GM13976 (cell line): ENCODE measurements at regions not wholly inside any gene's neighbourhood (a gene's known extent, or its start where the extent isn't known, plus 50 kb on each side); places are given as distances from the start of the nearest gene placed in this dataset.

Experiments used
- DNase-seq: peaks from one replicate; pipeline ENCODE4 v3.0.0; 2012; ENCODE audit warnings: low spot score
- CTCF ChIP-seq: IDR thresholded peaks from 2 replicates; pipeline ENCODE4 v1.5.1; 2012; ENCODE audit warnings: borderline replicate concordance, mild to moderate bottlenecking; ENCODE audit not compliant: insufficient read depth; ENCODE audit errors: extremely low read depth, missing control alignments, control extremely low read depth
- in situ Hi-C: fragments of 300-500 bp; cut with MboI; formaldehyde crosslinking; loops from one replicate; pipeline ENCODE4 v1.12.0; 2022; ENCODE audit warnings: low sequenced_read_pairs, mixed read lengths, inconsistent platforms; ENCODE audit not compliant: unreplicated experiment

- DNase-seq = no peak
- in situ Hi-C loops = no loop called here
- TF ChIP-seq CTCF = no peak
Observed at GRCh38 chr20:7305976-7306375, 538.5 kb downstream of the BMP2 start.

GRCh38 chr20:7308163-7308562 lies 540.7 kb downstream of the BMP2 start:
- in situ Hi-C loops = no loop called here
- no peak for DNase-seq
- no peak for TF ChIP-seq CTCF

- no peak for DNase-seq
- TF ChIP-seq CTCF = no peak
- in situ Hi-C loops = no loop called here
Observed at GRCh38 chr20:7313047-7313446, 545.6 kb downstream of the BMP2 start.

- TF ChIP-seq CTCF = no peak
- no peak for DNase-seq
- in situ Hi-C loops = no loop called here
Observed at GRCh38 chr20:7323957-7324356, 556.5 kb downstream of the BMP2 start.

DNA sequence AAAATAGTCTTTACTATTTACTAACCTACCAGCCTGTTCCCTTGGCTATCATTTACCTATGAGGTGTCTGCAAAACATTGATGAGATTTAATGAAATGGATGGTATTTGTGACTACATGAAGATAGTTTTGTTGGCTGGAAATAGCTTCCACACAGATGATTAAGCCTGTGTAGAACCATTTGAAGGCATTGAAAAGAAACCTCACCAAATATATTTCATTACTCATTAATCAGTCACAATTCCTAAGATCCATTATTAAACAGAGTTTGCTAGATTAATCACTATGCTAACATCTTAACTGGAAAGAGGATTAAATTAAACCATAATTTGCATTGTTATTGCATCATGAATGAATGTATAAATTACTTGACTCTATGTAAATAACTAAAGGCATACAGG lies 560.3 kb downstream of the BMP2 start:
- TF ChIP-seq CTCF = no peak
- no peak for DNase-seq
- in situ Hi-C loops = no loop called here

- no peak for DNase-seq
- TF ChIP-seq CTCF = no peak
- in situ Hi-C loops = no loop called here
Observed at GRCh38 chr20:7330850-7331249, 563.4 kb downstream of the BMP2 start.

GRCh38 chr20:7332169-7332568 lies 564.7 kb downstream of the BMP2 start:
- TF ChIP-seq CTCF = no peak
- no peak for DNase-seq
- in situ Hi-C loops = no loop called here
